ENCODE measurements at regions not wholly inside any gene's neighbourhood (a gene's known extent, or its start where the extent isn't known, plus 50 kb on each side); places are given as distances from the start of the nearest gene placed in this dataset.
"Not testable (repeated sequence)": the region's sequence is repeated elsewhere in the genome, so short reads cannot be mapped to it uniquely, and the experiment has no call there.

- H3K27me3 ChIP-seq (ENCODE audit: control insufficient read depth, insufficient read depth, low read length), result no peaks in the 10 kb centered on the region
These were observed 140.8 kb upstream of the ARHGAP20 start for GRCh38 chr11:110852921-110853490.

DNA sequence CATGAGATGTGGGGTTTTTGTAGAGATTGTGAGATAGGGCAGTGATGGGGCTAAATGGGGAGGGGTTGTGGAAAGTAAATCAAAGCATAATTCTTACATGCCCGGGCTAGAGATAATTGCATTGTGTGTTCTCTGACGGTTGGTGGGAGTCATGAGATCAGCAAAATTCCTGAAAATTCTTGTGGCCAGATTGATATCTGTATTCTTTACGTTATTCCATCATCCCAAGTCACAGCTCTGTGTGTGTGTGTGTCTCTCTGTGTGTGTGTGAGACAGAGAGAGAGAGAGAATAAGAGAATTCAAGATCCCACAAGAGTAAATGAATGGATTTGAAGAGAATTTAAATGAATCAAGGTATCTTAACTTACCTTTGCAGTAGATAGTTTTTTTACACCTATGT is 138.6 kb upstream of the ARHGAP20 start:
- Histone ChIP-seq H2AFZ (no peak overlapping the region), H3K79me2 (no peaks in the 10 kb centered on the region), H3K4me1 (no peaks in the 10 kb centered on the region), H3K9me3 (ENCODE audit: control insufficient read depth, low read length) (no peaks in the 10 kb centered on the region), H3K27me3 (ENCODE audit: control insufficient read depth, insufficient read depth, low read length) (no peaks in the 10 kb centered on the region), H3K9ac (no peak overlapping the region), H3K36me3 (ENCODE audit: control insufficient read depth, insufficient read depth, low read length) (no peaks in the 10 kb centered on the region), H3K27ac (no peak overlapping the region), H3K4me3 (ENCODE audit: low read depth, low read length) (no peak overlapping the region), H3K4me2 (ENCODE audit: low read length) (no peak overlapping the region)
- TF ChIP-seq, protein P1, sequence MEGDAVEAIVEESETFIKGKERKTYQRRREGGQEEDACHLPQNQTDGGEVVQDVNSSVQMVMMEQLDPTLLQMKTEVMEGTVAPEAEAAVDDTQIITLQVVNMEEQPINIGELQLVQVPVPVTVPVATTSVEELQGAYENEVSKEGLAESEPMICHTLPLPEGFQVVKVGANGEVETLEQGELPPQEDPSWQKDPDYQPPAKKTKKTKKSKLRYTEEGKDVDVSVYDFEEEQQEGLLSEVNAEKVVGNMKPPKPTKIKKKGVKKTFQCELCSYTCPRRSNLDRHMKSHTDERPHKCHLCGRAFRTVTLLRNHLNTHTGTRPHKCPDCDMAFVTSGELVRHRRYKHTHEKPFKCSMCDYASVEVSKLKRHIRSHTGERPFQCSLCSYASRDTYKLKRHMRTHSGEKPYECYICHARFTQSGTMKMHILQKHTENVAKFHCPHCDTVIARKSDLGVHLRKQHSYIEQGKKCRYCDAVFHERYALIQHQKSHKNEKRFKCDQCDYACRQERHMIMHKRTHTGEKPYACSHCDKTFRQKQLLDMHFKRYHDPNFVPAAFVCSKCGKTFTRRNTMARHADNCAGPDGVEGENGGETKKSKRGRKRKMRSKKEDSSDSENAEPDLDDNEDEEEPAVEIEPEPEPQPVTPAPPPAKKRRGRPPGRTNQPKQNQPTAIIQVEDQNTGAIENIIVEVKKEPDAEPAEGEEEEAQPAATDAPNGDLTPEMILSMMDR (IDR thresholded peaks at IDR 0.05), result no peak

More at GRCh38 chr11:110852921-110853490, 140.8 kb upstream of the ARHGAP20 start:
- H3K27ac ChIP-seq, result no peak overlapping the region
- no peak overlapping the region for H3K9ac ChIP-seq
- no peaks in the 10 kb centered on the region for H3K4me1 ChIP-seq
- H3K4me3 ChIP-seq (ENCODE audit: low read depth, low read length), result no peak overlapping the region
- H3K79me2 ChIP-seq, result no peaks in the 10 kb centered on the region
- H3K36me3 ChIP-seq (ENCODE audit: control insufficient read depth, insufficient read depth, low read length), result no peaks in the 10 kb centered on the region
- H3K9me3 ChIP-seq (ENCODE audit: control insufficient read depth, low read length), result no peaks in the 10 kb centered on the region
- H2AFZ ChIP-seq, result no peak overlapping the region
- no peak overlapping the region for H3K4me2 ChIP-seq (ENCODE audit: low read length)
- TF ChIP-seq, protein P1 (IDR thresholded peaks at IDR 0.05), result no peak

GRCh38 chr11:110843053-110843452 is 130.8 kb upstream of the ARHGAP20 start:
- not testable (repeated sequence) for H3K27me3 ChIP-seq (ENCODE audit: control insufficient read depth, insufficient read depth, low read length); H3K27ac ChIP-seq; H3K4me3 ChIP-seq (ENCODE audit: low read depth, low read length); H3K4me2 ChIP-seq (ENCODE audit: low read length); H3K79me2 ChIP-seq; H3K36me3 ChIP-seq (ENCODE audit: control insufficient read depth, insufficient read depth, low read length); H3K4me1 ChIP-seq; H2AFZ ChIP-seq; H3K9me3 ChIP-seq (ENCODE audit: control insufficient read depth, low read length); H3K9ac ChIP-seq

DNA sequence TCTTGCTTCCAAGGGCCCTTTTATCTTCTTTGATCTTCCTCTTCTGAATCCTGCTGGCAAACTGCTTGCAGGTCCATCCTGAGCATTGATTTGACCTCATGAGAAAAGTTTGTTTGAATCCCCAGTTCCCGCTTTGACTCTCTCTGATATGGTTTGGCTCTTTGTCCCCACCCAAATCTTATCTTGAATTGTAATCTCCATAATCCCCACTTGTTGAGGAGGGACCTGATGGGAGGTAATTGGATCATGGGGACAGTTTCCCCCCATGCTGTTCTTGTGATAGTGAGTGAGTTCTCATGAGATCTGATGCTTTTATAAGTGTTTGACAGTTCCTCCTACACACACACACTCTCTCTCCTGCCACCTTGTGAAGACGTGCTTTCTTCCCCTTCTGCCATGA is 126.6 kb upstream of the ARHGAP20 start:
- TF ChIP-seq, protein P1 (IDR thresholded peaks at IDR 0.05), result no peak
- Histone ChIP-seq H3K4me1 (no peaks in the 10 kb centered on the region), H3K9me3 (ENCODE audit: control insufficient read depth, low read length) (no peaks in the 10 kb centered on the region)

DNA sequence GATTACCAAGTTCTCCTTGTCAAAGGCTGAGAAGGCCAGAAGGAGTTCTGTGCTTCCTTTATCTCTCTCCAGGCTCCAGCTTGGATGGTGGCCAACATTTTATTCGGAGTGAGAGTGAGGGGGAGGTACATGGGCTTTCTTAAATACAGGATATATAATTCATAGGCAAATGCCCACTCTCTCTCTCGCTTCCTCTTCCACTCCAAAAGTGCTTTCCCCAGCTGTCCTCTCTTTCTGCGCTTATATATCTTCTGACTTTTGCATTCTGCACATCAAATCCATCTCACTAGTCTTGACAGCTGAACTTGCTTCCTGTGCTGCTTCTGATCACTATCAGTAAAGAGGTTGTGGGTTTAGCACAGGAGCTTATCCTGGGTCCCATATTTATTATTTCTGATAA is 125.4 kb upstream of the ARHGAP20 start:
- H3K36me3 ChIP-seq (ENCODE audit: control insufficient read depth, insufficient read depth, low read length), result no peaks in the 10 kb centered on the region

More for the DNA sequence above, 126.6 kb upstream of the ARHGAP20 start:
- Histone ChIP-seq H3K27me3 (ENCODE audit: control insufficient read depth, insufficient read depth, low read length) (no peaks in the 10 kb centered on the region), H3K9ac (no peak overlapping the region), H3K27ac (no peak overlapping the region), H3K4me2 (ENCODE audit: low read length) (no peak overlapping the region), H3K79me2 (no peaks in the 10 kb centered on the region), H3K4me3 (ENCODE audit: low read depth, low read length) (no peak overlapping the region), H3K36me3 (ENCODE audit: control insufficient read depth, insufficient read depth, low read length) (no peaks in the 10 kb centered on the region), H2AFZ (no peak overlapping the region)

More for the DNA sequence above, 125.4 kb upstream of the ARHGAP20 start:
- Histone ChIP-seq H3K27ac (no peak overlapping the region), H3K9me3 (ENCODE audit: control insufficient read depth, low read length) (no peaks in the 10 kb centered on the region), H3K4me1 (no peaks in the 10 kb centered on the region), H3K79me2 (no peaks in the 10 kb centered on the region), H3K9ac (no peak overlapping the region), H2AFZ (no peak overlapping the region), H3K27me3 (ENCODE audit: control insufficient read depth, insufficient read depth, low read length) (no peaks in the 10 kb centered on the region), H3K4me2 (ENCODE audit: low read length) (no peak overlapping the region), H3K4me3 (ENCODE audit: low read depth, low read length) (no peak overlapping the region)
- TF ChIP-seq, protein P1 (IDR thresholded peaks at IDR 0.05), result no peak
